K562 (cell line): ENCODE measurements at regions not wholly inside any gene's neighbourhood (a gene's known extent, or its start where the extent isn't known, plus 50 kb on each side); places are given as distances from the start of the nearest gene placed in this dataset.

Experiments
- ATAC-seq: fragments of 200-7000 bp; cut with Tn5 transposase; 3 replicates; pipeline ENCODE4 v1.9.1; 2020; ENCODE audit warnings: moderate library complexity
- BruUV-seq: library from RNA; stranded (reverse); fragments of 400-500 nt; replicated peaks from 2 replicates; lab custom pipeline; 2021; lab: Mats Ljungman, UMichigan
- CTCF ChIA-PET: fragments of 300-600 bp; formaldehyde crosslinking; extraction: SDS; loops from one replicate; lab custom pipeline; 2021; ENCODE audit warnings: low intra/inter-chr PET ratio; lab: Yijun Ruan, JAX
- POLR2A ChIA-PET: fragments of 300-600, 350-650 bp; sonication (Branson Sonifier 250); formaldehyde crosslinking; extraction: SDS; loops from one replicate; lab custom pipeline; 2021; ENCODE audit warnings: antibody characterized with exemption, inconsistent platforms; lab: Yijun Ruan, JAX
- DNase-seq, 4 experiments: peaks; one replicate each; pipeline versions ENCODE4 v3.0.0 to v3.0.0-alpha.2; 2011 to 2018; ENCODE audit warnings: low spot score in 3 of 4, mixed read lengths in 3 of 4; ENCODE audit errors: extremely low read depth in 1 of 4
- FAIRE-seq: peaks from 2 replicates; lab custom pipeline; 2011; peaks lifted over from hg19 to GRCh38; lab: Jason Lieb, UNC
- H2AFZ ChIP-seq: 2 replicates; pipeline ENCODE4 v1.6.0; 2011; ENCODE audit warnings: low read depth, low read length, control low read depth, inconsistent platforms
- H3K27ac ChIP-seq: fragments of 200-600 bp; 3 replicates; pipeline ENCODE4 v1.8.0; 2011; ENCODE audit warnings: low read depth, mild to moderate bottlenecking, control low read depth, inconsistent platforms, low read length, moderate library complexity, mixed read lengths; ENCODE audit errors: extremely low read depth
- H3K27me3 ChIP-seq, 2 experiments: fragments of 300-600 bp in 1 of 2; 2 replicates in 1 of 2; 3 replicates in 1 of 2; pipeline versions ENCODE4 v1.6.0 to v1.8.0; 2011; ENCODE audit warnings: inconsistent platforms in 2 of 2, low read length in 2 of 2, mild to moderate bottlenecking in 1 of 2, mixed read lengths in 1 of 2, moderate library complexity in 1 of 2; ENCODE audit not compliant: control insufficient read depth in 2 of 2, insufficient read depth in 2 of 2
- H3K36me3 ChIP-seq: fragments of 300-600 bp; 3 replicates; pipeline ENCODE4 v1.8.0; 2011; ENCODE audit warnings: mild to moderate bottlenecking, low read length, inconsistent platforms; ENCODE audit not compliant: control insufficient read depth, insufficient read depth
- H3K4me1 ChIP-seq, 2 experiments: fragments of 200-600 bp in 1 of 2; replicated peaks in 1 of 2; 2 replicates in 1 of 2; 3 replicates in 1 of 2; pipeline versions ENCODE4 v1.5.1 to v1.8.0; 2011; ENCODE audit warnings: inconsistent platforms in 2 of 2, low read length in 2 of 2, mild to moderate bottlenecking in 1 of 2, mixed read lengths in 1 of 2, moderate library complexity in 1 of 2; ENCODE audit not compliant: control insufficient read depth in 2 of 2, insufficient read depth in 2 of 2
- H3K4me2 ChIP-seq: 2 replicates; pipeline ENCODE4 v1.6.1; 2011; ENCODE audit warnings: low read length, control low read depth, inconsistent platforms, mixed read lengths; ENCODE audit not compliant: insufficient read depth
- H3K4me3 ChIP-seq: fragments of 200-600 bp; sonication (generic), shearing (Covaris generic); 2 replicates; pipeline ENCODE4 v1.5.1; 2016; ENCODE audit warnings: control low read depth, inconsistent platforms
- H3K79me2 ChIP-seq: fragments of 200-600 bp; 3 replicates; pipeline ENCODE4 v1.8.0; 2011; ENCODE audit warnings: low read length, inconsistent platforms; ENCODE audit not compliant: control insufficient read depth, insufficient read depth
- H3K9ac ChIP-seq, 2 experiments: 2 replicates each; pipeline versions ENCODE4 v1.6.0 to v1.6.1; 2011; ENCODE audit warnings: low read depth in 2 of 2, low read length in 2 of 2, control low read depth in 1 of 2, inconsistent platforms in 1 of 2, mild to moderate bottlenecking in 1 of 2, mixed read lengths in 1 of 2; ENCODE audit not compliant: insufficient read depth in 1 of 2
- H3K9me1 ChIP-seq: one replicate; pipeline ENCODE4 v1.6.0; 2011; ENCODE audit warnings: inconsistent platforms, mild to moderate bottlenecking, low read length, moderate library complexity; ENCODE audit not compliant: control insufficient read depth, insufficient read depth
- H3K9me3 ChIP-seq: replicated peaks from 2 replicates; pipeline ENCODE4 v1.5.1; 2011; ENCODE audit warnings: low read depth, low read length, inconsistent platforms; ENCODE audit not compliant: control insufficient read depth, insufficient read depth
- H4K20me1 ChIP-seq: replicated peaks from 2 replicates; pipeline ENCODE4 v1.6.1; 2011; ENCODE audit warnings: low read length, inconsistent platforms, mixed read lengths; ENCODE audit not compliant: control insufficient read depth, insufficient read depth
- ARNT ChIP-seq, 2 experiments: fragments of 450-650 bp; IDR thresholded peaks; 2 replicates each; pipeline ENCODE4 v1.6.1; 2016; ENCODE audit warnings: mild to moderate bottlenecking in 1 of 2
- BRD4 ChIP-seq: fragments of 200-600 bp; sonication (generic); IDR thresholded peaks from 2 replicates; pipeline ENCODE4 v1.6.1; 2017; ENCODE audit warnings: inconsistent platforms
- MXI1 ChIP-seq: IDR thresholded peaks from 2 replicates; pipeline ENCODE4 v1.6.1; 2011; ENCODE audit warnings: low read depth, mild to moderate bottlenecking, improper control_type of control experiment, low read length
- THRA ChIP-seq: fragments of 450-650 bp; IDR thresholded peaks from 2 replicates; pipeline ENCODE4 v1.6.1; 2017; ENCODE audit warnings: mild to moderate bottlenecking, moderate library complexity
- XRCC3 ChIP-seq: fragments of 450-650 bp; IDR thresholded peaks from 2 replicates; pipeline ENCODE4 v1.6.1; 2017; ENCODE audit warnings: mild to moderate bottlenecking, moderate library complexity
- ZBTB2 ChIP-seq: fragments of 450-650 bp; IDR thresholded peaks from 2 replicates; pipeline ENCODE4 v1.6.1; 2016; ENCODE audit warnings: antibody characterized with exemption
- ZKSCAN3 ChIP-seq: fragments of 250-450 bp; sonication (Bioruptor Pico); IDR thresholded peaks from 2 replicates; pipeline ENCODE4 v1.4.0; 2020
- WGBS: fragments of 100-300 bp; shearing (Covaris generic); methylation state at CpG from one replicate; pipeline ENCODE4 v1.1.6; 2016; ENCODE audit warnings: low coverage, mixed read lengths; ENCODE audit not compliant: insufficient coverage; ENCODE audit errors: missing lambda C conversion rate; 5-methylcytosine and 5-hydroxymethylcytosine counted together
- in situ Hi-C: fragments of 300-500 bp; cut with MboI; formaldehyde crosslinking; loops from 4 replicates; pipeline ENCODE4 v1.15.0; 2018; ENCODE audit warnings: inconsistent platforms, mixed read lengths
- intact Hi-C: fragments of 100-400 bp; cut with micrococcal nuclease; formaldehyde crosslinking; loops from 2 replicates; pipeline ENCODE4 v1.14.2; 2022
- TF ChIP-seq, protein P1 (sequence below): sonication (generic); formaldehyde crosslinking; IDR thresholded peaks from 2 replicates; pipeline ENCODE4 v1.8.0; 2023; ENCODE audit warnings: mild to moderate bottlenecking, missing genetic modification reagents

GRCh38 chr20:48308882-48309281 is 518.9 kb downstream of the PREX1 start:
- no TSS peak for BruUV-seq
- Histone ChIP-seq H3K9ac (no peak overlapping the region), H3K9me3 (no peaks in the 10 kb centered on the region), H3K4me1 (no peaks in the 10 kb centered on the region), H4K20me1 (no peaks in the 10 kb centered on the region), H3K79me2 (no peaks in the 10 kb centered on the region), H3K27me3 (peaks cover 4 to 16% of the 10 kb centered on the region in 2 experiments; a peak in 3 of 5 replicates), H3K4me2 (no peak overlapping the region)
- FAIRE-seq (no peak), ATAC-seq (no peak)
- ChIA-PET POLR2A (interaction anchor here (0.6 kb wide), 1 partner anchor 19 kb away, joined by 3 read pairs; no protein-coding TSS in a partner anchor), CTCF (no interaction called here)
- WGBS = 0% methylated on average over 6 of the region's 6 CpGs
- intact Hi-C loops = no loop called here
- TF ChIP-seq, protein P1, sequence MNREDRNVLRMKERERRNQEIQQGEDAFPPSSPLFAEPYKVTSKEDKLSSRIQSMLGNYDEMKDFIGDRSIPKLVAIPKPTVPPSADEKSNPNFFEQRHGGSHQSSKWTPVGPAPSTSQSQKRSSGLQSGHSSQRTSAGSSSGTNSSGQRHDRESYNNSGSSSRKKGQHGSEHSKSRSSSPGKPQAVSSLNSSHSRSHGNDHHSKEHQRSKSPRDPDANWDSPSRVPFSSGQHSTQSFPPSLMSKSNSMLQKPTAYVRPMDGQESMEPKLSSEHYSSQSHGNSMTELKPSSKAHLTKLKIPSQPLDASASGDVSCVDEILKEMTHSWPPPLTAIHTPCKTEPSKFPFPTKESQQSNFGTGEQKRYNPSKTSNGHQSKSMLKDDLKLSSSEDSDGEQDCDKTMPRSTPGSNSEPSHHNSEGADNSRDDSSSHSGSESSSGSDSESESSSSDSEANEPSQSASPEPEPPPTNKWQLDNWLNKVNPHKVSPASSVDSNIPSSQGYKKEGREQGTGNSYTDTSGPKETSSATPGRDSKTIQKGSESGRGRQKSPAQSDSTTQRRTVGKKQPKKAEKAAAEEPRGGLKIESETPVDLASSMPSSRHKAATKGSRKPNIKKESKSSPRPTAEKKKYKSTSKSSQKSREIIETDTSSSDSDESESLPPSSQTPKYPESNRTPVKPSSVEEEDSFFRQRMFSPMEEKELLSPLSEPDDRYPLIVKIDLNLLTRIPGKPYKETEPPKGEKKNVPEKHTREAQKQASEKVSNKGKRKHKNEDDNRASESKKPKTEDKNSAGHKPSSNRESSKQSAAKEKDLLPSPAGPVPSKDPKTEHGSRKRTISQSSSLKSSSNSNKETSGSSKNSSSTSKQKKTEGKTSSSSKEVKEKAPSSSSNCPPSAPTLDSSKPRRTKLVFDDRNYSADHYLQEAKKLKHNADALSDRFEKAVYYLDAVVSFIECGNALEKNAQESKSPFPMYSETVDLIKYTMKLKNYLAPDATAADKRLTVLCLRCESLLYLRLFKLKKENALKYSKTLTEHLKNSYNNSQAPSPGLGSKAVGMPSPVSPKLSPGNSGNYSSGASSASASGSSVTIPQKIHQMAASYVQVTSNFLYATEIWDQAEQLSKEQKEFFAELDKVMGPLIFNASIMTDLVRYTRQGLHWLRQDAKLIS = no peak
- TF ChIP-seq MXI1 = no peak
- no peak for TF ChIP-seq ARNT (IDR thresholded peaks at IDR 0.05)
- no peak for TF ChIP-seq BRD4
- TF ChIP-seq ZKSCAN3 (CRISPR knock-in tag) = no peak
- no peak for TF ChIP-seq XRCC3
- TF ChIP-seq ZBTB2 = no peak
- TF ChIP-seq THRA = no peak
- TF ChIP-seq, all 486 proteins: peak for 0
- Histone ChIP-seq H3K27ac (no peak overlapping the region), H2AFZ (no peak overlapping the region), H3K9me1 (no peaks in the 10 kb centered on the region), H3K4me3 (no peak overlapping the region), H3K36me3 (no peaks in the 10 kb centered on the region)
- in situ Hi-C loops = no loop called here
- no peak for DNase-seq
